Adrenal gland (tissue), 9 donors: ENCODE measurements at regions not wholly inside any gene's neighbourhood (a gene's known extent, or its start where the extent isn't known, plus 50 kb on each side); places are given as distances from the start of the nearest gene placed in this dataset.

ENCODE experiments used
- DNase-seq, 7 donors: peaks; one replicate each; pipeline ENCODE4 v3.0.0-alpha.2; 2019 to 2020
- H3K27ac ChIP-seq, 5 donors: fragments of 200-600 bp; sonication (generic) in 4 of 5; 1 replicate in 3 of 5; 2 replicates in 2 of 5; pipeline versions ENCODE4 v1.5.1 to v1.8.0; 2016 to 2020; ENCODE audit warnings: mild to moderate bottlenecking in 1 of 5
- H3K27me3 ChIP-seq: fragments of 200-600 bp; 2 replicates; pipeline ENCODE4 v1.8.0; 2021
- H3K36me3 ChIP-seq, 2 donors: fragments of 200-600 bp; replicated peaks in 1 of 2; 1 replicate in 1 of 2; 2 replicates in 1 of 2; pipeline versions ENCODE4 v1.5.1 to v1.8.0; 2018 to 2022
- H3K4me1 ChIP-seq, 2 donors: fragments of 200-600 bp; replicated peaks in 1 of 2; 1 replicate in 1 of 2; 2 replicates in 1 of 2; pipeline versions ENCODE4 v1.5.1 to v1.8.0; 2018 to 2021
- H3K4me3 ChIP-seq, 4 donors: fragments of 200-600 bp; sonication (generic) in 3 of 4; one replicate each; pipeline ENCODE4 v1.5.1; 2016 to 2018
- H3K9me3 ChIP-seq, 3 donors: fragments of 200-600 bp; sonication (generic) in 1 of 3; replicated peaks in 1 of 3; 1 replicate in 2 of 3; 2 replicates in 1 of 3; pipeline versions ENCODE4 v1.5.1 to v1.8.0; 2016 to 2021
- POLR2A ChIP-seq, 2 donors: fragments of 450-650 bp; IDR thresholded peaks; one replicate each; pipeline ENCODE4 v1.6.1; 2017; ENCODE audit warnings: antibody characterized with exemption in 2 of 2, mild to moderate bottlenecking in 2 of 2, moderate library complexity in 1 of 2
- WGBS, 4 donors: extraction: QIAGEN DNeasy Blood & Tissue Kit in 2 of 4; methylation state at CpG; one replicate each; pipeline versions ENCODE4 v1.1.5 to v1.1.7; 2013 to 2017; 5-methylcytosine and 5-hydroxymethylcytosine counted together
- intact Hi-C, 2 donors: fragments of 100-400 bp; cut with DNase I; formaldehyde crosslinking; loops; one replicate each; pipeline versions ENCODE4 v1.14.1 to v1.15.0; 2022 to 2023
- TF ChIP-seq, protein P1 (sequence below), 6 experiments: fragments of 450-650 bp in 4 of 6; fragments of 200-600 bp in 2 of 6; sonication (generic) in 1 of 6; IDR thresholded peaks; 1 replicate in 5 of 6; 2 replicates in 1 of 6; pipeline versions ENCODE4 v1.5.1 to v1.8.0; 2016 to 2021; ENCODE audit warnings: antibody characterized with exemption in 6 of 6, mild to moderate bottlenecking in 2 of 6, moderate library complexity in 1 of 6
- donor health status: healthy with polysubstance abuse.
- donor health status: Bipolar disorder and iron deficiency.
- donor health status: DM: yes; HTN: yes; CAD: no.
- donor health status: DM: no; HTN: no; CAD: no.
- donor health status: DM: no; HTN: no; CAD: no.

DNA sequence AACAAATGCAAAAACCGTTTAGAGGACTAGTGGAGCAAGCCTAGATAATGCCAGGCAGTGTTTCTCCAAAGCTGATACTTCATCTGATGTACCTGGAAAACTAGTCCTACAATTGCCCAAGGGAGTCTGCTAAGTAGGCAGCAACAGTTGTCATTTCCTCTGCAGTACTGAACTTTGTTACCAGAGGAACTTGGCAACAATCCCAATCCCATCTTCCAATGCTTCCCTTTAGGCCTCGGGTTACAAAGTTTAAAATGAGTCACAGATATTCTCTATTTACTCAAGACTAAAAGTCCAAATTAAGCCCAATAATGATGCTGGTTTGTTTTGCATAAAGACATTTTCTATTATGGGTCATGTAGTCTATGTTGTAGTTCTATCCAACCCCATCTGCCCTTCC is 120.0 kb upstream of the GLRA2 start:
- DNase-seq = peak in 2 of 7 donors; percentile 1 to 7
- intact Hi-C loops = no loop called here
- no peaks in the 10 kb centered on the region for H3K9me3 ChIP-seq
- peak overlapping the region in 1 of 5 donors; percentile 10 for H3K27ac ChIP-seq
- H3K4me3 ChIP-seq = no peak overlapping the region
- H3K27me3 ChIP-seq = no peaks in the 10 kb centered on the region
- TF ChIP-seq, protein P1, sequence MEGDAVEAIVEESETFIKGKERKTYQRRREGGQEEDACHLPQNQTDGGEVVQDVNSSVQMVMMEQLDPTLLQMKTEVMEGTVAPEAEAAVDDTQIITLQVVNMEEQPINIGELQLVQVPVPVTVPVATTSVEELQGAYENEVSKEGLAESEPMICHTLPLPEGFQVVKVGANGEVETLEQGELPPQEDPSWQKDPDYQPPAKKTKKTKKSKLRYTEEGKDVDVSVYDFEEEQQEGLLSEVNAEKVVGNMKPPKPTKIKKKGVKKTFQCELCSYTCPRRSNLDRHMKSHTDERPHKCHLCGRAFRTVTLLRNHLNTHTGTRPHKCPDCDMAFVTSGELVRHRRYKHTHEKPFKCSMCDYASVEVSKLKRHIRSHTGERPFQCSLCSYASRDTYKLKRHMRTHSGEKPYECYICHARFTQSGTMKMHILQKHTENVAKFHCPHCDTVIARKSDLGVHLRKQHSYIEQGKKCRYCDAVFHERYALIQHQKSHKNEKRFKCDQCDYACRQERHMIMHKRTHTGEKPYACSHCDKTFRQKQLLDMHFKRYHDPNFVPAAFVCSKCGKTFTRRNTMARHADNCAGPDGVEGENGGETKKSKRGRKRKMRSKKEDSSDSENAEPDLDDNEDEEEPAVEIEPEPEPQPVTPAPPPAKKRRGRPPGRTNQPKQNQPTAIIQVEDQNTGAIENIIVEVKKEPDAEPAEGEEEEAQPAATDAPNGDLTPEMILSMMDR (IDR thresholded peaks at IDR 0.05) = no peak
- TF ChIP-seq POLR2A (IDR thresholded peaks at IDR 0.05) = no peak
- H3K4me1 ChIP-seq = no peaks in the 10 kb centered on the region
- H3K36me3 ChIP-seq = no peaks in the 10 kb centered on the region
- 29 to 64% (median 43%) methylated on average over 2 of the region's 2 CpGs for WGBS, 4 donors

DNA sequence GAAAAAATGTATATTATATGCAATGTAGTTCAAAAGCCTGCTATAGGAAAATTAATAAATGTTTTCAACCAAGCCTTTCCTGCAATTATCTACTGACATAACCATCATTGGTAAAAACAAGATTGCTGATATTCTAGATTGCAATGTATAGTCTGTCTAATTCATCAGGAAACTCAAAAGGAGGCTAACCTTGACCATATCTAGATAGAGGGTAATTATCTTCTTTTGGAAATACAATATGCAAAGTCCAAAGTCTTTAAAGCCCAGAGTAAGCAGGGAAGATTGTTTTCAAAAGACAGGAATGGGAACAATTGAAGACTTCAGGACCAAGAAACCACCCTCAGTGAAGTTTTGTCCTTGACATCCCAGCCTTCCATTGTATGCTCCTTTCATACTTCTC is 123.1 kb upstream of the GLRA2 start:
- H3K36me3 ChIP-seq = no peaks in the 10 kb centered on the region
- H3K27me3 ChIP-seq = no peaks in the 10 kb centered on the region
- intact Hi-C loops = no loop called here
- DNase-seq = no peak
- no peak for TF ChIP-seq POLR2A (IDR thresholded peaks at IDR 0.05)
- TF ChIP-seq, protein P1 (IDR thresholded peaks at IDR 0.05) = no peak
- no peak overlapping the region for H3K27ac ChIP-seq
- H3K9me3 ChIP-seq = no peaks in the 10 kb centered on the region
- no peaks in the 10 kb centered on the region for H3K4me1 ChIP-seq
- no peak overlapping the region for H3K4me3 ChIP-seq

DNA sequence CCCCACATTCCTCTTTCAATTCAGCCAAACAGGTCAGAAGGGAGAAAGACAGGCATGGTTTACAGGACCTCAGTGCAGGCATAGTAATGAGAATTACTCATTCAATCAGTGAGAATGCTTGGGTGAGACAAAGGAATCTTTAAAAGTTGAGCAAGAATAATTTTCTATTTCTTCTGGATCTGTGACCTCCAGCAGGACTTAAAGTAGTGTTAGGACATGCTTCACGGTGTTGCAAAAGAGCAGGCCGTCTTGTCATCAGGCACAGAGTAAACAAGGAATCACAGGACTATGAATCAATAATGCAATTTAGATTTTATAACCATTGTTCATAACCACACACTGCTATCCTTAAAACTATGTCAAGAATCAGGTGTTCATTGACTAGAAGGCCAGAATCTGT is 130.6 kb upstream of the GLRA2 start:
- WGBS, 4 donors = 28 to 61% (median 41%) methylated on average over 2 of the region's 2 CpGs
- Histone ChIP-seq H3K4me3 (no peak overlapping the region), H3K27ac (no peak overlapping the region), H3K4me1 (no peaks in the 10 kb centered on the region), H3K27me3 (no peaks in the 10 kb centered on the region), H3K36me3 (no peaks in the 10 kb centered on the region), H3K9me3 (no peaks in the 10 kb centered on the region)
- intact Hi-C loops = no loop called here
- peak in 5 of 7 donors; percentile 14 to 46 (median 21) for DNase-seq
- TF ChIP-seq, protein P1 (IDR thresholded peaks at IDR 0.05) = no peak

DNA sequence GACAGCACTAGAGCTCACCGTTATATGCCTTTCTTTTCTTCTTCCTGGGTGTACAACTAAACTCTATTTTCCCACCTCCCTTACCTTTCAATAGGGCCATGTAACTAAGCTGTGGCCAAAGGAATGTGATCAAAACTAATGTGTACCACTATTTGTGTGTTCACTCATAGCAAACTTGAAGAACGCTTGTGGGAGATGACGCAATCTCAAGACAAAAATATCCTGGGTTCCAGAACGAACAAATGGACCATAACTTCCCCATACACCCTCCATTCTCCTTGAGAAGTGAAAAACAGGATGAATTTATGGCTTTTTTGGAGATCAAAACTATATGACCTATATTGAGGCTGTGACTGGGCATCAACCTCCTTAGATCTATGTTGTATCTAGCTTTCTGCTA is 139.7 kb upstream of the GLRA2 start:
- intact Hi-C loops = no loop called here
- WGBS, 4 donors = 68 to 77% (median 72%) methylated on average over 4 of the region's 4 CpGs

More for the DNA sequence above, 139.7 kb upstream of the GLRA2 start:
- H3K4me1 ChIP-seq = no peaks in the 10 kb centered on the region
- H3K9me3 ChIP-seq = no peaks in the 10 kb centered on the region
- H3K27ac ChIP-seq = no peak overlapping the region
- H3K4me3 ChIP-seq = no peak overlapping the region
- TF ChIP-seq, protein P1 (IDR thresholded peaks at IDR 0.05) = no peak
- TF ChIP-seq POLR2A (IDR thresholded peaks at IDR 0.05) = no peak
- H3K27me3 ChIP-seq = no peaks in the 10 kb centered on the region
- no peak for DNase-seq
- H3K36me3 ChIP-seq = no peaks in the 10 kb centered on the region
